ENCODE measurements at regions not wholly inside any gene's neighbourhood (a gene's known extent, or its start where the extent isn't known, plus 50 kb on each side); places are given as distances from the start of the nearest gene placed in this dataset.

DNA sequence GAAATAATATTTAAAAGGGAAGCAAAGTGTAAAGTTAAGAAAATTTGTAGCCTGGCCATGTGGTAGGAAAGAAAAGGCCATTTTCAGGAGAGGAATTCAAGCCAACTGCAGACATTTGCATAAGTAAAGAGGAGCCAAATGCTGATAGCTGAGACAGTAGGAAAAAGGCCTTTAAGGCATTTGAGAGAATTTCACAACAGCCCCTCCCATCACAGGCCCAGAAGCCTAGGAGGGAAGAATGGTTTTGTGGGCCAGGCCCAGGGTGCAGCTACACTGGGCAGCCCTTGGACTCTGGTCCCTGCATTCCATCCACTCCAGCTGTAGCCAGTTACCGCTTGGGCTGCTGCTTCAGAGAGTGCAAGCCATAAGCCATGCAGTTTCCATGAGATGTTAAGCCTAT, 1556.8 kb downstream of the EFNA5 start:
- WGBS, 5 donors: 82 to 100% (median 98%) methylated on average over 1 of the region's 1 CpG
- no peak for TF ChIP-seq EP300 (IDR thresholded peaks at IDR 0.05)
- TF ChIP-seq POLR2AphosphoS5 (IDR thresholded peaks at IDR 0.05): no peak
- TF ChIP-seq CTCF (IDR thresholded peaks at IDR 0.05): no peak
- TF ChIP-seq POLR2A (IDR thresholded peaks at IDR 0.05): no peak
- Histone ChIP-seq H3K27me3 (no peaks in the 10 kb centered on the region), H3K4me1 (no peaks in the 10 kb centered on the region), H3K9me3 (peaks cover 0 to 10% (median 7%) of the 10 kb centered on the region in 4 donors), H3K27ac (no peak overlapping the region), H3K4me3 (no peak overlapping the region), H3K36me3 (no peaks in the 10 kb centered on the region)
- DNase-seq: no peak
- intact Hi-C loops (cut with DNase I; ENCODE audit: low total_unique reads): no loop called here

DNA sequence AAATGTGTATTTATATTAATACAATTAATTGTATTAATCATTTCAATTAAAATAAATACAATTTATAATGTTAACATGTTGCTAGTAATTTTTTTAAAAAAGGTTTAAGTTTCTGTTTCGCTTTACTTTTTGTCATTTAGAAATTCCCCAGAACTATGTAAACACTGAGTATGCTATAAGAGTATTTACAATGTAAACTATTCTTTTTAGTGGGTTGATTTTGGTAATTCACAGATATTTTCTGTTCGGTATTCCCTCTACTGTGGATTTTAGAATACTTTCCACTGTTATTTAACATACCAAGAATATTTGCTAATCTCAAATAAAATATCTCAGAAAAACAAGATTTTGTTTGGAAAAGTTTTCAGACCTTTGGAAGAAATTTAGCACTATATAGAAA, 1564.4 kb downstream of the EFNA5 start:
- intact Hi-C loops (cut with DNase I; ENCODE audit: low total_unique reads): no loop called here
- 19 to 38% (median 27%) methylated on average over 2 of the region's 2 CpGs for WGBS, 5 donors
- Histone ChIP-seq H3K4me1 (no peaks in the 10 kb centered on the region), H3K4me3 (no peak overlapping the region), H3K9me3 (no peaks in the 10 kb centered on the region), H3K27me3 (no peaks in the 10 kb centered on the region), H3K36me3 (no peaks in the 10 kb centered on the region), H3K27ac (no peak overlapping the region)
- TF ChIP-seq POLR2A (IDR thresholded peaks at IDR 0.05) (no peak), EP300 (IDR thresholded peaks at IDR 0.05) (no peak), POLR2AphosphoS5 (IDR thresholded peaks at IDR 0.05) (no peak), CTCF (IDR thresholded peaks at IDR 0.05) (no peak)
- no peak for DNase-seq

DNA sequence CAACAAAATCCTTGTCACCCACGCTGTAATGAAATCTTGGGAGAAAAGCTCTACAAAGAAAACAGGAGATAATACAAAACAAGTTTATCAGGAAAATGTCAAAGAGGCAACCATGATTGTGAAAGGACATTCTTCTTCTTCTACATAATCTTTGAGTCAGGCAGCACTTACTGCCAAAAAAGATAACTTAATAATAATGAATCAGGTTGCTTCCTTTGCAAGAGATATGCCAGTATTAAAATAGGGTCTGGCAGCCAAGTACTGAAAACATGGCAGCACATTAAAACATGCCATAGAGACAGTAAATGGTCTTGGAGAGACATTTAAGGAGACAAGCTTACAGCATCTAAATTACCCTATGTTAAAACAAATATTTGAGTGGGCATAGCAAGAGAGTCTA, 1573.4 kb downstream of the EFNA5 start:
- no peak overlapping the region for H3K4me3 ChIP-seq
- intact Hi-C loops (cut with DNase I; ENCODE audit: low total_unique reads): no loop called here
- H3K4me1 ChIP-seq: no peaks in the 10 kb centered on the region
- TF ChIP-seq POLR2AphosphoS5 (IDR thresholded peaks at IDR 0.05) (no peak), POLR2A (IDR thresholded peaks at IDR 0.05) (no peak), CTCF (IDR thresholded peaks at IDR 0.05) (no peak), EP300 (IDR thresholded peaks at IDR 0.05) (no peak)
- no peaks in the 10 kb centered on the region for H3K36me3 ChIP-seq
- no peaks in the 10 kb centered on the region for H3K9me3 ChIP-seq
- H3K27me3 ChIP-seq: no peaks in the 10 kb centered on the region
- no peak for DNase-seq
- WGBS, 5 donors: 22 to 36% (median 30%) methylated on average over 1 of the region's 1 CpG
- no peak overlapping the region for H3K27ac ChIP-seq

DNA sequence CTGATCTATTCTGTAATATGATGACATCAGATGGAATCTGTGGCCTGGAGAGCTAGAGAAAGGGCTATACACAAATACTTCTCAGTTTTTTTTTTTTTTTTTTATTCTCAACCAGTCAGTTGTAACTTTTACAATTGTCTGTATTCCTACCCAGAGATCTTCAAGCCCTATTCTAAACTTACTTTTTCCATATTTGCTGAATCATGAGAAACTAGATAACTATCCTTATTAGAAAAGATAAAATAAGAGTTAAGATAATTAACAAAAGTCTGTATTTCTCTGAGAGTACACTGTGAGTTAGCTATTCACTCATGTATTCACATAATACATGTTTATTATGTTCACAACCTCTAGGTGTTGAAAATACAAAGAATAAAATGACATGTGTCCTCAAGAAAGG, 1575.9 kb downstream of the EFNA5 start:
- no peak for DNase-seq
- intact Hi-C loops (cut with DNase I; ENCODE audit: low total_unique reads): no loop called here
- H3K36me3 ChIP-seq: no peaks in the 10 kb centered on the region
- no peaks in the 10 kb centered on the region for H3K27me3 ChIP-seq
- H3K4me3 ChIP-seq: no peak overlapping the region
- no peak overlapping the region for H3K27ac ChIP-seq
- H3K9me3 ChIP-seq: no peaks in the 10 kb centered on the region
- no peak for TF ChIP-seq EP300 (IDR thresholded peaks at IDR 0.05)
- TF ChIP-seq CTCF (IDR thresholded peaks at IDR 0.05): no peak
- no peak for TF ChIP-seq POLR2A (IDR thresholded peaks at IDR 0.05)
- TF ChIP-seq POLR2AphosphoS5 (IDR thresholded peaks at IDR 0.05): no peak
- H3K4me1 ChIP-seq: no peaks in the 10 kb centered on the region

All from stomach (tissue), 8 donors.